ENCODE measurements at regions not wholly inside any gene's neighbourhood (a gene's known extent, or its start where the extent isn't known, plus 50 kb on each side); places are given as distances from the start of the nearest gene placed in this dataset.

DNA sequence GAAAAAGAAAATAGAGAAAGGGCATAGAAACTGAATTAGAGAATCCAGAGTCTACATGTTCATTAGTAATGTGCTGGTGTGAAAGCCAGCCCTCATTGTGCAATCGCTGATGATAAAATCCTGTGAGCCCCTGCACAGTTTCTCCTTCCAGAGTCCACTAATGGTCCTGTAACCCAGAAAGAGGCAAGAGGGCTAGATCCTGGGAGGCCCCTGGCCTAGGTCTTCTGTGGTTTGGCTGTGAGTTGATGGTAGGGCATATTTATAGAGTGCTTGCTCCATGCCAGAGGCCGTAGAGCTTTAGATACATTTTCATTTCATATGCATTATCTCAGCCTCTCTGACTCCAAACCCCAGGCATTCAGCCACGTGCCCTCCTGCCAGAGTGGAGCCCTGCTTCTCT is 94.9 kb upstream of the MTHFD1L start:
- H2AFZ ChIP-seq (ENCODE audit: control insufficient read depth, low read depth, low read length) = no peak overlapping the region
- no peaks in the 10 kb centered on the region for H3K36me3 ChIP-seq (ENCODE audit: control insufficient read depth in 2 of 2, insufficient read depth in 2 of 2, low read length in 1 of 2)
- ChIA-PET POLR2A (no interaction called here), CTCF (interaction anchor here (1.7 kb wide), 1 partner anchor 45 kb away, joined by 3 read pairs; no protein-coding TSS in a partner anchor), SMC1A (ENCODE audit: uncharacterized antibody, unreplicated experiment) (interaction anchor here (1.0 kb wide), 2 partner anchors 14 to 321 kb away, joined by 3 to 4 read pairs; no protein-coding TSS in a partner anchor), RAD21 (ENCODE audit: unreplicated experiment) (no interaction called here)
- BruUV-seq (replicated peaks) = no TSS peak
- no peak for DNase-seq (ENCODE audit: low read depth, low spot score)
- H3K27ac ChIP-seq (ENCODE audit: control insufficient read depth, insufficient read depth) = no peak overlapping the region
- no peak overlapping the region for H3K4me2 ChIP-seq (ENCODE audit: control insufficient read depth, insufficient read depth)
- no peaks in the 10 kb centered on the region for H3K27me3 ChIP-seq (replicated peaks in 1 of 2; ENCODE audit: control insufficient read depth in 2 of 2, insufficient read depth in 2 of 2, low read length in 1 of 2)
- H3K9me3 ChIP-seq (replicated peaks; ENCODE audit: control insufficient read depth, insufficient read depth, low read length) = no peaks in the 10 kb centered on the region; the same call in 2 of the 3 replicates
- no peak for TF ChIP-seq NFXL1 (IDR thresholded peaks at IDR 0.05; ENCODE audit: borderline replicate concordance)
- no peak for TF ChIP-seq HDAC2 (IDR thresholded peaks at IDR 0.05)
- no peak for TF ChIP-seq ZNF217 (IDR thresholded peaks at IDR 0.05)
- TF ChIP-seq, protein P1, sequence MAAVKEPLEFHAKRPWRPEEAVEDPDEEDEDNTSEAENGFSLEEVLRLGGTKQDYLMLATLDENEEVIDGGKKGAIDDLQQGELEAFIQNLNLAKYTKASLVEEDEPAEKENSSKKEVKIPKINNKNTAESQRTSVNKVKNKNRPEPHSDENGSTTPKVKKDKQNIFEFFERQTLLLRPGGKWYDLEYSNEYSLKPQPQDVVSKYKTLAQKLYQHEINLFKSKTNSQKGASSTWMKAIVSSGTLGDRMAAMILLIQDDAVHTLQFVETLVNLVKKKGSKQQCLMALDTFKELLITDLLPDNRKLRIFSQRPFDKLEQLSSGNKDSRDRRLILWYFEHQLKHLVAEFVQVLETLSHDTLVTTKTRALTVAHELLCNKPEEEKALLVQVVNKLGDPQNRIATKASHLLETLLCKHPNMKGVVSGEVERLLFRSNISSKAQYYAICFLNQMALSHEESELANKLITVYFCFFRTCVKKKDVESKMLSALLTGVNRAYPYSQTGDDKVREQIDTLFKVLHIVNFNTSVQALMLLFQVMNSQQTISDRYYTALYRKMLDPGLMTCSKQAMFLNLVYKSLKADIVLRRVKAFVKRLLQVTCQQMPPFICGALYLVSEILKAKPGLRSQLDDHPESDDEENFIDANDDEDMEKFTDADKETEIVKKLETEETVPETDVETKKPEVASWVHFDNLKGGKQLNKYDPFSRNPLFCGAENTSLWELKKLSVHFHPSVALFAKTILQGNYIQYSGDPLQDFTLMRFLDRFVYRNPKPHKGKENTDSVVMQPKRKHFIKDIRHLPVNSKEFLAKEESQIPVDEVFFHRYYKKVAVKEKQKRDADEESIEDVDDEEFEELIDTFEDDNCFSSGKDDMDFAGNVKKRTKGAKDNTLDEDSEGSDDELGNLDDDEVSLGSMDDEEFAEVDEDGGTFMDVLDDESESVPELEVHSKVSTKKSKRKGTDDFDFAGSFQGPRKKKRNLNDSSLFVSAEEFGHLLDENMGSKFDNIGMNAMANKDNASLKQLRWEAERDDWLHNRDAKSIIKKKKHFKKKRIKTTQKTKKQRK (IDR thresholded peaks at IDR 0.05; ENCODE audit: low read depth, low read length) = no peak
- TF ChIP-seq PAX8 (IDR thresholded peaks at IDR 0.05) = no peak
- TF ChIP-seq IKZF1 (conservative IDR thresholded peaks at IDR 0.05) = no peak
- TF ChIP-seq, protein P2, sequence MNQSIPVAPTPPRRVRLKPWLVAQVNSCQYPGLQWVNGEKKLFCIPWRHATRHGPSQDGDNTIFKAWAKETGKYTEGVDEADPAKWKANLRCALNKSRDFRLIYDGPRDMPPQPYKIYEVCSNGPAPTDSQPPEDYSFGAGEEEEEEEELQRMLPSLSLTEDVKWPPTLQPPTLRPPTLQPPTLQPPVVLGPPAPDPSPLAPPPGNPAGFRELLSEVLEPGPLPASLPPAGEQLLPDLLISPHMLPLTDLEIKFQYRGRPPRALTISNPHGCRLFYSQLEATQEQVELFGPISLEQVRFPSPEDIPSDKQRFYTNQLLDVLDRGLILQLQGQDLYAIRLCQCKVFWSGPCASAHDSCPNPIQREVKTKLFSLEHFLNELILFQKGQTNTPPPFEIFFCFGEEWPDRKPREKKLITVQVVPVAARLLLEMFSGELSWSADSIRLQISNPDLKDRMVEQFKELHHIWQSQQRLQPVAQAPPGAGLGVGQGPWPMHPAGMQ (IDR thresholded peaks at IDR 0.05; ENCODE audit: borderline replicate concordance) = no peak
- TF ChIP-seq EZH2 (IDR thresholded peaks at IDR 0.05; ENCODE audit: borderline replicate concordance, control insufficient read depth, low read depth, low read length) = no peak
- 68% methylated on average over 3 of the region's 3 CpGs for WGBS (ENCODE audit: insufficient coverage, insufficient replicate concordance, low lambda C conversion rate, missing lambda C conversion rate)
- H3K4me3 ChIP-seq = no peak overlapping the region
- ATAC-seq = no peak
- no peaks in the 10 kb centered on the region for H4K20me1 ChIP-seq (ENCODE audit: control insufficient read depth, insufficient read depth)
- FAIRE-seq = no peak
- H3K9ac ChIP-seq (ENCODE audit: control insufficient read depth, insufficient read depth, low read length) = no peak overlapping the region
- in situ Hi-C loops (cut with MboI) (no loop called here), intact Hi-C loops (cut with micrococcal nuclease; ENCODE audit: unreplicated experiment) (no loop called here)
- H3K79me2 ChIP-seq (ENCODE audit: control insufficient read depth, insufficient read depth, low read length) = no peaks in the 10 kb centered on the region
- H3K4me1 ChIP-seq (ENCODE audit: control insufficient read depth, insufficient read depth, low read length) = peaks cover 8% of the 10 kb centered on the region

Data from GM12878 (cell line).